SK-N-SH (cell line): ENCODE measurements at regions not wholly inside any gene's neighbourhood (a gene's known extent, or its start where the extent isn't known, plus 50 kb on each side); places are given as distances from the start of the nearest gene placed in this dataset.

ENCODE experiments used
- CTCF ChIA-PET: fragments of 300-600, 350-600 bp; formaldehyde crosslinking; extraction: SDS; loops from one replicate; lab custom pipeline; 2021; lab: Yijun Ruan, JAX
- POLR2A ChIA-PET: fragments of 350-600 bp; sonication (Branson Sonifier 250); formaldehyde crosslinking; extraction: SDS; loops from one replicate; lab custom pipeline; 2020; ENCODE audit warnings: antibody characterized with exemption, inconsistent platforms; lab: Yijun Ruan, JAX
- DNase-seq: peaks from one replicate; pipeline ENCODE4 v3.0.0; 2012
- H2AFZ ChIP-seq: fragments of 200-600 bp; sonication (generic); 2 replicates; pipeline ENCODE4 v1.8.1; 2016; ENCODE audit warnings: antibody characterized with exemption, mild to moderate bottlenecking, low read depth
- H3F3A ChIP-seq: fragments of 200-600 bp; sonication (generic); replicated peaks from 2 replicates; pipeline ENCODE3; 2016; ENCODE audit warnings: antibody characterized with exemption, mild to moderate bottlenecking; ENCODE audit not compliant: insufficient read depth
- H3K27ac ChIP-seq, 2 experiments: fragments of 200-500 bp in 1 of 2; fragments of 200-600 bp in 1 of 2; sonication (Bioruptor generic) in 1 of 2; sonication (generic), shearing (Covaris generic) in 1 of 2; 2 replicates each; pipeline versions ENCODE4 v1.5.1 to v1.6.1; 2014 to 2016; ENCODE audit warnings: low read depth in 2 of 2, inconsistent platforms in 1 of 2, low read length in 1 of 2, mild to moderate bottlenecking in 1 of 2, mixed read lengths in 1 of 2
- H3K27me3 ChIP-seq: fragments of 200-600 bp; sonication (generic), shearing (Covaris generic); 2 replicates; pipeline ENCODE4 v1.6.1; 2016; ENCODE audit warnings: mixed run types; ENCODE audit not compliant: insufficient read depth
- H3K36me3 ChIP-seq, 2 experiments: fragments of 200-500 bp in 1 of 2; fragments of 200-600 bp in 1 of 2; sonication (Bioruptor generic) in 1 of 2; sonication (generic) in 1 of 2; replicated peaks in 1 of 2; 2 replicates each; pipeline versions ENCODE3 to v1.5.1; 2014 to 2016; ENCODE audit warnings: low read length in 1 of 2, mild to moderate bottlenecking in 1 of 2; ENCODE audit not compliant: insufficient read depth in 2 of 2, control insufficient read depth in 1 of 2
- H3K4me1 ChIP-seq, 2 experiments: fragments of 200-500 bp in 1 of 2; fragments of 200-600 bp in 1 of 2; sonication (Bioruptor generic) in 1 of 2; sonication (generic), shearing (Covaris generic) in 1 of 2; 2 replicates each; pipeline versions ENCODE4 v1.5.1 to v1.6.1; 2014 to 2016; ENCODE audit warnings: low read depth in 1 of 2, low read length in 1 of 2, mixed run types in 1 of 2; ENCODE audit not compliant: insufficient read depth in 2 of 2, control insufficient read depth in 1 of 2
- H3K4me2 ChIP-seq: fragments of 200-600 bp; sonication (generic), shearing (Covaris generic); 2 replicates; pipeline ENCODE4 v1.6.1; 2017; ENCODE audit warnings: mixed run types
- H3K4me3 ChIP-seq, 2 experiments: fragments of 200-500 bp in 1 of 2; fragments of 200-600 bp in 1 of 2; sonication (Bioruptor generic) in 1 of 2; sonication (generic), shearing (Covaris generic) in 1 of 2; 2 replicates each; pipeline versions ENCODE4 v1.5.1 to v1.8.1; 2014 to 2016; ENCODE audit warnings: low read depth in 2 of 2, inconsistent platforms in 1 of 2, low read length in 1 of 2, mild to moderate bottlenecking in 1 of 2, mixed read lengths in 1 of 2, moderate library complexity in 1 of 2
- H3K79me2 ChIP-seq: fragments of 200-600 bp; sonication (generic); 2 replicates; pipeline ENCODE4 v1.8.1; 2017; ENCODE audit warnings: mild to moderate bottlenecking; ENCODE audit not compliant: insufficient read depth
- H3K9ac ChIP-seq: fragments of 200-600 bp; sonication (generic); 2 replicates; pipeline ENCODE4 v1.6.1; 2017; ENCODE audit warnings: mixed run types
- H3K9me2 ChIP-seq: fragments of 200-600 bp; sonication (generic); 2 replicates; pipeline ENCODE4 v1.6.1; 2017; ENCODE audit warnings: mixed run types
- H3K9me3 ChIP-seq: fragments of 200-600 bp; sonication (generic); 2 replicates; pipeline ENCODE4 v1.6.1; 2017; ENCODE audit warnings: mixed run types, mild to moderate bottlenecking, moderate library complexity
- H4K20me1 ChIP-seq: fragments of 200-600 bp; sonication (generic); 2 replicates; pipeline ENCODE4 v1.6.1; 2017; ENCODE audit warnings: mild to moderate bottlenecking, mixed run types; ENCODE audit not compliant: insufficient read depth
- CHD2 ChIP-seq: fragments of 150-350 bp; IDR thresholded peaks from 2 replicates; pipeline ENCODE4 v1.6.1; 2018; ENCODE audit warnings: low read length; ENCODE audit not compliant: partially characterized antibody
- ELF1 ChIP-seq: IDR thresholded peaks from 2 replicates; pipeline ENCODE4 v1.4.0; 2012
- FOSL2 ChIP-seq: IDR thresholded peaks from 2 replicates; pipeline ENCODE4 v1.4.0; 2012; ENCODE audit warnings: low read depth, mild to moderate bottlenecking, moderate library complexity, borderline replicate concordance
- FOXJ3 ChIP-seq: sonication (generic); formaldehyde crosslinking; IDR thresholded peaks from 2 replicates; pipeline ENCODE4 v1.5.1; 2020; ENCODE audit warnings: mild to moderate bottlenecking, missing genetic modification reagents
- FOXM1 ChIP-seq: IDR thresholded peaks from 2 replicates; pipeline ENCODE4 v1.4.0; 2012; ENCODE audit warnings: low read depth, mild to moderate bottlenecking
- GABPA ChIP-seq: IDR thresholded peaks from 2 replicates; pipeline ENCODE4 v1.4.0; 2012; ENCODE audit warnings: low read depth, mild to moderate bottlenecking
- MEF2A ChIP-seq: IDR thresholded peaks from 2 replicates; pipeline ENCODE4 v1.4.0; 2012; ENCODE audit warnings: low read depth, borderline replicate concordance
- SMC3 ChIP-seq: IDR thresholded peaks from 2 replicates; pipeline ENCODE4 v1.6.1; 2012; ENCODE audit warnings: low read depth, low read length, improper control_type of control experiment
- TAF1 ChIP-seq: IDR thresholded peaks from 2 replicates; pipeline ENCODE4 v1.6.1; 2012; ENCODE audit warnings: low read depth, mild to moderate bottlenecking, low read length, moderate library complexity, borderline replicate concordance
- TCF12 ChIP-seq: IDR thresholded peaks from 2 replicates; pipeline ENCODE4 v1.4.0; 2012
- TEAD4 ChIP-seq: IDR thresholded peaks from 2 replicates; pipeline ENCODE4 v1.4.0; 2012; ENCODE audit warnings: mild to moderate bottlenecking, borderline replicate concordance; ENCODE audit not compliant: insufficient read depth
- WGBS: methylation state at CpG from one replicate; pipeline ENCODE4 v1.1.6; 2017; ENCODE audit warnings: low lambda C conversion rate; 5-methylcytosine and 5-hydroxymethylcytosine counted together
- TF ChIP-seq, protein P1 (sequence below): IDR thresholded peaks from 2 replicates; pipeline ENCODE4; 2012
- TF ChIP-seq, protein P2 (sequence below): fragments of 150-350 bp; IDR thresholded peaks from 2 replicates; pipeline ENCODE4 v1.6.1; 2016; ENCODE audit warnings: mild to moderate bottlenecking, low read depth, low read length
- TF ChIP-seq, protein P3 (sequence below): IDR thresholded peaks from 2 replicates; pipeline ENCODE4 v1.4.0; 2012; ENCODE audit warnings: low read depth

DNA sequence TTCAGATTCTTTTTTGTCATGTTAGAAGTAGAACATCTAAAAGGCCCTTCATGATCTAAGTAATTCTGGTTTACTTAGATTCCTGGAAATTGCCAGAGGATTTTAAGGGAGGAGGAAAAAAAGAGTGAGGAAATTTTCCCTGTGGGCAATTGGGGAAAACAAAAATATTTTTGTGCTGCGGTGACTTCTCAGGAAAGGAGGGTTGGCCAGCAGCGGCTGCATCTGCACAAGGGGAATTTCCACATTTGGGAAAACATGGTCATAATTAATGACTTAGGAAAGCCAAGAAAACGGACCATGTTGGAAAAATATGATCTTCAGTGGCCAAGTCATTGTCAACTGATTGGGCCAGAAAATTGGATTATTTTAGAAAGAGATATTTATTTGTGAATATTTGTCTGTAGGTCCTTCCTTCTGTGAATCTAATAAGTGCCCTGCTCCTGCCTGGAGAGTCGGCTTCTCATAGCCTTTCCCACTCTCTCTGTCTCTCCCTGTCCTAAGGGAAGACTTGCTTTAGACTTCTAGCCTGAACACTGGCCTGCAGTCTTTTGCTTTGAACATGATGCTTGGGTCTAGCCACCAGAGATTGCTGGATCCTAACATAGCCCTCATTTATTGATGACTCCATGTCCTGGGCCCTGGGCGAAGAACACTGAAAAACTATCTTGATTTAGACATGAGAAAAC, 124.2 kb upstream of the MKLN1 start:
- no peaks in the 10 kb centered on the region for H3K9me3 ChIP-seq
- no peak for TF ChIP-seq FOXM1
- TF ChIP-seq FOSL2 = no peak
- TF ChIP-seq TCF12 = no peak
- TF ChIP-seq, protein P1, sequence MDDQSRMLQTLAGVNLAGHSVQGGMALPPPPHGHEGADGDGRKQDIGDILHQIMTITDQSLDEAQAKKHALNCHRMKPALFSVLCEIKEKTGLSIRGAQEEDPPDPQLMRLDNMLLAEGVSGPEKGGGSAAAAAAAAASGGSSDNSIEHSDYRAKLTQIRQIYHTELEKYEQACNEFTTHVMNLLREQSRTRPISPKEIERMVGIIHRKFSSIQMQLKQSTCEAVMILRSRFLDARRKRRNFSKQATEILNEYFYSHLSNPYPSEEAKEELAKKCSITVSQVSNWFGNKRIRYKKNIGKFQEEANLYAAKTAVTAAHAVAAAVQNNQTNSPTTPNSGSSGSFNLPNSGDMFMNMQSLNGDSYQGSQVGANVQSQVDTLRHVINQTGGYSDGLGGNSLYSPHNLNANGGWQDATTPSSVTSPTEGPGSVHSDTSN = no peak
- TF ChIP-seq TEAD4 = no peak
- no peak for TF ChIP-seq TAF1
- no peak for TF ChIP-seq CHD2
- TF ChIP-seq, protein P2, sequence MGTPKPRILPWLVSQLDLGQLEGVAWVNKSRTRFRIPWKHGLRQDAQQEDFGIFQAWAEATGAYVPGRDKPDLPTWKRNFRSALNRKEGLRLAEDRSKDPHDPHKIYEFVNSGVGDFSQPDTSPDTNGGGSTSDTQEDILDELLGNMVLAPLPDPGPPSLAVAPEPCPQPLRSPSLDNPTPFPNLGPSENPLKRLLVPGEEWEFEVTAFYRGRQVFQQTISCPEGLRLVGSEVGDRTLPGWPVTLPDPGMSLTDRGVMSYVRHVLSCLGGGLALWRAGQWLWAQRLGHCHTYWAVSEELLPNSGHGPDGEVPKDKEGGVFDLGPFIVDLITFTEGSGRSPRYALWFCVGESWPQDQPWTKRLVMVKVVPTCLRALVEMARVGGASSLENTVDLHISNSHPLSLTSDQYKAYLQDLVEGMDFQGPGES = no peak
- no peak for TF ChIP-seq FOXJ3
- no peak for TF ChIP-seq SMC3
- no peak for TF ChIP-seq MEF2A
- H3K9me2 ChIP-seq = no peaks in the 10 kb centered on the region
- H4K20me1 ChIP-seq = no peaks in the 10 kb centered on the region
- H3K9ac ChIP-seq = no peak overlapping the region
- ChIA-PET CTCF (no interaction called here), POLR2A (no interaction called here)
- peaks cover 0 to 3% of the 10 kb centered on the region in 2 experiments; a peak in 1 of 4 replicates for H3K4me1 ChIP-seq
- no peak for DNase-seq
- peaks cover 2% of the 10 kb centered on the region for H3F3A ChIP-seq
- no peak overlapping the region for H3K27ac ChIP-seq
- no peaks in the 10 kb centered on the region for H3K27me3 ChIP-seq
- 77% methylated on average over 5 of the region's 5 CpGs for WGBS
- H3K4me2 ChIP-seq = no peak overlapping the region
- H3K4me3 ChIP-seq = no peak overlapping the region
- no peaks in the 10 kb centered on the region for H3K79me2 ChIP-seq
- H3K36me3 ChIP-seq = no peaks in the 10 kb centered on the region
- no peak overlapping the region for H2AFZ ChIP-seq

DNA sequence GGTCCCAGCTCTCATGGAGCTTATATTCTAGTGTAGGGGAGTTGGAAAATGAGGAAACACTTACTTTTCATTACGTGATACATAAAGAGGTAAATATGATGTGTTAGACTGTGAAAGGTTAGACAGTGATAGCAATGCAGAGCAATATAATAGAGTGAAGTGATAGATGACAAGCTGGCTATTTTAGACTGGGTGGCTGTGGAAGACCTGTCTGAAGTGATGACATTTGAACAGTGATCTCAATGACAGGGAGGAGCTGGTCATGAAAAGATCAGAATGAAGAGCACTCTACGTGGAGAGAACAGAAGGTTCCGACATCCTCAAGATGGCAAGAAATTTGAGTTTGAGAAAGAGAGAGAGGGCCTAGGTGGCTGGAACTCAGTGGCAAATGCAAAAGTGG, 118.9 kb upstream of the MKLN1 start:
- Histone ChIP-seq H3K4me3 (no peak overlapping the region), H3K36me3 (no peaks in the 10 kb centered on the region), H3K9ac (no peak overlapping the region), H3K9me2 (no peaks in the 10 kb centered on the region), H4K20me1 (no peaks in the 10 kb centered on the region), H3K27ac (no peak overlapping the region), H3K4me1 (no peaks in the 10 kb centered on the region), H3F3A (no peaks in the 10 kb centered on the region), H3K79me2 (no peaks in the 10 kb centered on the region), H2AFZ (no peak overlapping the region), H3K27me3 (no peaks in the 10 kb centered on the region), H3K4me2 (no peak overlapping the region), H3K9me3 (no peaks in the 10 kb centered on the region)
- TF ChIP-seq GABPA (no peak), ELF1 (no peak), FOXM1 (no peak), MEF2A (no peak)
- TF ChIP-seq, protein P3, sequence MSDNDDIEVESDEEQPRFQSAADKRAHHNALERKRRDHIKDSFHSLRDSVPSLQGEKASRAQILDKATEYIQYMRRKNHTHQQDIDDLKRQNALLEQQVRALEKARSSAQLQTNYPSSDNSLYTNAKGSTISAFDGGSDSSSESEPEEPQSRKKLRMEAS = no peak
- WGBS = 67% methylated on average over 3 of the region's 3 CpGs
- no peak for DNase-seq
- ChIA-PET POLR2A (no interaction called here), CTCF (interaction anchor here (0.7 to 1.4 kb wide), 2 partner anchors 22 to 45 kb away, joined by 3 read pairs; no protein-coding TSS in a partner anchor)
